Mucosa of descending colon (tissue), 3 donors: ENCODE measurements at regions not wholly inside any gene's neighbourhood (a gene's known extent, or its start where the extent isn't known, plus 50 kb on each side); places are given as distances from the start of the nearest gene placed in this dataset.

ENCODE experiments used
- ATAC-seq: fragments of 200-7000 bp; cut with Tn5 transposase; one replicate; pipeline ENCODE4 v1.9.1; 2020; ENCODE audit warnings: mild to moderate bottlenecking, moderate library complexity
- DNase-seq, 3 donors: peaks; one replicate each; pipeline ENCODE4 v3.0.0-alpha.2; 2020
- H3K36me3 ChIP-seq: fragments of 200-600 bp; one replicate; pipeline ENCODE4 v1.8.0; 2021; ENCODE audit warnings: low read depth, mild to moderate bottlenecking
- H3K4me1 ChIP-seq: fragments of 200-600 bp; one replicate; pipeline ENCODE4 v1.8.0; 2021; ENCODE audit warnings: low read depth, mild to moderate bottlenecking
- H3K4me3 ChIP-seq: fragments of 200-600 bp; one replicate; pipeline ENCODE4 v1.8.0; 2021; ENCODE audit warnings: mild to moderate bottlenecking
- H3K9me3 ChIP-seq: fragments of 200-600 bp; one replicate; pipeline ENCODE4 v1.8.0; 2021; ENCODE audit warnings: mild to moderate bottlenecking
- intact Hi-C, 2 donors: fragments of 100-400 bp; cut with DNase I in 1 of 2; cut with micrococcal nuclease in 1 of 2; formaldehyde crosslinking; loops; one replicate each; pipeline versions ENCODE4 v1.11.0 to v1.11.1; 2022; cut with DNase I, micrococcal nuclease
- TF ChIP-seq, protein P1 (sequence below): fragments of 200-600 bp; IDR thresholded peaks from one replicate; pipeline ENCODE4 v1.8.0; 2022; ENCODE audit warnings: antibody characterized with exemption, mild to moderate bottlenecking
- donor health status: DM: no; HTN: no; CAD: no; lungs with moderate emphysema.
- donor health status: DM: no; HTN: no; CAD: no.
- donor health status: DM: no; HTN: yes; CAD: no.

- intact Hi-C loops: no loop called here
- ATAC-seq: no peak
- Histone ChIP-seq H3K36me3 (no peaks in the 10 kb centered on the region), H3K9me3 (no peaks in the 10 kb centered on the region), H3K4me3 (no peak overlapping the region), H3K4me1 (no peaks in the 10 kb centered on the region)
- no peak for DNase-seq
- TF ChIP-seq, protein P1, sequence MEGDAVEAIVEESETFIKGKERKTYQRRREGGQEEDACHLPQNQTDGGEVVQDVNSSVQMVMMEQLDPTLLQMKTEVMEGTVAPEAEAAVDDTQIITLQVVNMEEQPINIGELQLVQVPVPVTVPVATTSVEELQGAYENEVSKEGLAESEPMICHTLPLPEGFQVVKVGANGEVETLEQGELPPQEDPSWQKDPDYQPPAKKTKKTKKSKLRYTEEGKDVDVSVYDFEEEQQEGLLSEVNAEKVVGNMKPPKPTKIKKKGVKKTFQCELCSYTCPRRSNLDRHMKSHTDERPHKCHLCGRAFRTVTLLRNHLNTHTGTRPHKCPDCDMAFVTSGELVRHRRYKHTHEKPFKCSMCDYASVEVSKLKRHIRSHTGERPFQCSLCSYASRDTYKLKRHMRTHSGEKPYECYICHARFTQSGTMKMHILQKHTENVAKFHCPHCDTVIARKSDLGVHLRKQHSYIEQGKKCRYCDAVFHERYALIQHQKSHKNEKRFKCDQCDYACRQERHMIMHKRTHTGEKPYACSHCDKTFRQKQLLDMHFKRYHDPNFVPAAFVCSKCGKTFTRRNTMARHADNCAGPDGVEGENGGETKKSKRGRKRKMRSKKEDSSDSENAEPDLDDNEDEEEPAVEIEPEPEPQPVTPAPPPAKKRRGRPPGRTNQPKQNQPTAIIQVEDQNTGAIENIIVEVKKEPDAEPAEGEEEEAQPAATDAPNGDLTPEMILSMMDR: no peak
These were observed 697.3 kb downstream of the CETN3 start for GRCh38 chr5:89712134-89712700.

GRCh38 chr5:89711526-89711925, 698.0 kb downstream of the CETN3 start:
- Histone ChIP-seq H3K4me3 (no peak overlapping the region), H3K9me3 (no peaks in the 10 kb centered on the region), H3K36me3 (no peaks in the 10 kb centered on the region), H3K4me1 (no peaks in the 10 kb centered on the region)
- DNase-seq (no peak), ATAC-seq (no peak)
- intact Hi-C loops: no loop called here
- TF ChIP-seq, protein P1: no peak

DNA sequence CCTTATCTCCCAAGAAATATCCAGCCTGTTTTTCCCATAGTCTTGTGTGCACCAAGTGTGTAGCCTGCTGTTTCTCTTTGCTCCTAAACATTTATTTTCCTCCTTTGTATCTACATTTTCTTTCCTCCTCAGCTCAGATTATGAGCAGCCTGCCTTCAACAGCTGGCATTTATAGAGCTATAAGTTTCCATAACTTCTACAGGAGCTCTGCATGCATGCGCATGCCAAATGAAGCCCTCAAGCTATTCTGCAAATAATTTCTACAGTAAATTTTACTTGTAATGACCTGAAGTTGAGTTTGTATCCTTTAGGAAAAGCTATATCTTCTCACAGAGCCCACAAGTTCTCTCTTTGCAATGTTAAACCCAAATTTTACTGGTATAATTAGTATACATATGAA, 699.5 kb downstream of the CETN3 start:
- Histone ChIP-seq H3K9me3 (no peaks in the 10 kb centered on the region), H3K4me3 (no peak overlapping the region), H3K4me1 (no peaks in the 10 kb centered on the region), H3K36me3 (no peaks in the 10 kb centered on the region)
- DNase-seq: no peak
- TF ChIP-seq, protein P1: no peak
- intact Hi-C loops: no loop called here
- ATAC-seq: no peak

- H3K9me3 ChIP-seq: no peaks in the 10 kb centered on the region
- DNase-seq (no peak), ATAC-seq (no peak)
- no peaks in the 10 kb centered on the region for H3K36me3 ChIP-seq
- TF ChIP-seq, protein P1: no peak
- no peak overlapping the region for H3K4me3 ChIP-seq
- no peaks in the 10 kb centered on the region for H3K4me1 ChIP-seq
- intact Hi-C loops: no loop called here
These were observed 701.7 kb downstream of the CETN3 start for GRCh38 chr5:89707891-89708290.

DNA sequence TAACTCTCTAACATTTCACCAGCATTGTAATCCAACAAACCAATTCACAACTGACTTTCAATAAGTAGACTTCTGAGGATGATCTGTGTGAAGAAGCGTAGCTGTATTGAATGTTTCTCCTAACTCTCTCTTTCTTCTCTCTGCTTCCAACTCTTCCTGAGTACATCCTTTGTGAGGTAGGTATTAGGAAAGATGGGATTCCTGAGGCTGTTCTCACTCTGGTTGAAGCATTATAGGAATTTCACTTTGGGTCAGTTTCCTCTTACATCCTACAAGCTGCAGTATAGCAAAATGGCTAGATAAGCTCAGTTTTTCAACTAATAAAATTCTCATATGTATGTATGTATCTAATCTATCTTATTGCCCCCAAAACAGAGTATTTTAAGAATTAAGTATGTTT, 702.8 kb downstream of the CETN3 start:
- intact Hi-C loops: no loop called here

More for the DNA sequence above, 702.8 kb downstream of the CETN3 start:
- Histone ChIP-seq H3K9me3 (no peaks in the 10 kb centered on the region), H3K4me3 (no peak overlapping the region), H3K4me1 (no peaks in the 10 kb centered on the region), H3K36me3 (no peaks in the 10 kb centered on the region)
- TF ChIP-seq, protein P1: no peak
- DNase-seq (no peak), ATAC-seq (no peak)
